Neuron (in vitro differentiated cells): ENCODE measurements at regions not wholly inside any gene's neighbourhood (a gene's known extent, or its start where the extent isn't known, plus 50 kb on each side); places are given as distances from the start of the nearest gene placed in this dataset.

Experiments used
- H2AFZ ChIP-seq: one replicate; pipeline ENCODE4 v1.6.1; 2013; ENCODE audit warnings: low read depth, mild to moderate bottlenecking, inconsistent platforms, low read length, moderate library complexity
- H3K27me3 ChIP-seq: one replicate; pipeline ENCODE4 v1.6.1; 2013; ENCODE audit warnings: low read length; ENCODE audit not compliant: insufficient read depth
- H3K36me3 ChIP-seq: one replicate; pipeline ENCODE4 v1.6.1; 2013; ENCODE audit warnings: low read length; ENCODE audit not compliant: insufficient read depth
- H3K4me1 ChIP-seq: one replicate; pipeline ENCODE4 v1.6.1; 2013; ENCODE audit warnings: low read length; ENCODE audit not compliant: insufficient read depth
- H3K4me3 ChIP-seq: 2 replicates; pipeline ENCODE4 v1.5.1; 2013; ENCODE audit warnings: mild to moderate bottlenecking, low read length, moderate library complexity
- H3K9me3 ChIP-seq: one replicate; pipeline ENCODE4 v1.6.1; 2013; ENCODE audit warnings: low read length

- no peak overlapping the region for H2AFZ ChIP-seq
- H3K9me3 ChIP-seq: no peaks in the 10 kb centered on the region
- H3K4me3 ChIP-seq: no peak overlapping the region
- H3K36me3 ChIP-seq: no peaks in the 10 kb centered on the region
- peaks cover 11% of the 10 kb centered on the region for H3K4me1 ChIP-seq
- no peaks in the 10 kb centered on the region for H3K27me3 ChIP-seq
Measured at GRCh38 chr12:43118881-43119280, 433.1 kb downstream of the ADAMTS20 start.

- Histone ChIP-seq H3K4me1 (peaks cover 11% of the 10 kb centered on the region), H3K36me3 (no peaks in the 10 kb centered on the region), H3K4me3 (no peak overlapping the region), H3K9me3 (no peaks in the 10 kb centered on the region), H2AFZ (no peak overlapping the region), H3K27me3 (no peaks in the 10 kb centered on the region)
Measured at GRCh38 chr12:43118234-43118633, 433.8 kb downstream of the ADAMTS20 start.

DNA sequence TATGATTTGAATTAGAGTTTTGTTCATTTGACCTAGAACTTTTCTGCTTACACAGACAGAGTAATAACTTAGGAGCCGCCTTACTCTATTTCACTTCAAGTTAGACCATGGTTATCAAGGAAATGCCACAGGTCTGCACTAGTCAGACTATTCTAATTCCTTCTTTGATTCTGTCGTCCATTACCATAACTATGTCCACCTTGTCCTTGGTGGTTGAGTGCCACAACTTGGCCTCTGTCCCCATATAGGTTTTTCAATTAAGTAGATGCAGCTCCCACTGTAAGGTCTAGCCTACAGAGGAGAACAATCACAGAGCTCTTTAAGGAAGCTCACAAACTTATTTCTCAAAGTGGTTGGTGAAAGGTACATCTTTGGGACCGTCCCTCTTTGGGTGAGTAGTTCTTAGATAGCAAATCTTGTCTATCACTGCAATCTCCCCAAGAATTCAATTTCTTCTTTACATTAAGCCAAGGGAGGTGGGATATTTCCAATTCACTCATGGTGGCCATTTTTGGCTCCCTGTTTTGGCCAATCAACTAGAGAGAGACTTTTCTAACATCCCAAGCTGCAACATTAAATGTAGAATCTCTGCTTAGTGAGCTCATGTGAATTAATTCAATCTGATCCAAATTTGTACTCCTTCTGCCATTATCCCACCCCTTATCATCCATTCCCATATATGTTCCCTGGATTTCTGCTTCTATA is 434.6 kb downstream of the ADAMTS20 start:
- H2AFZ ChIP-seq: no peak overlapping the region
- no peaks in the 10 kb centered on the region for H3K36me3 ChIP-seq
- no peaks in the 10 kb centered on the region for H3K9me3 ChIP-seq
- H3K4me3 ChIP-seq: no peak overlapping the region
- no peaks in the 10 kb centered on the region for H3K27me3 ChIP-seq
- peaks cover 11% of the 10 kb centered on the region for H3K4me1 ChIP-seq

- Histone ChIP-seq H3K27me3 (no peaks in the 10 kb centered on the region), H3K4me3 (no peak overlapping the region), H2AFZ (no peak overlapping the region), H3K36me3 (no peaks in the 10 kb centered on the region), H3K4me1 (peaks cover 11% of the 10 kb centered on the region), H3K9me3 (no peaks in the 10 kb centered on the region)
Measured at GRCh38 chr12:43115441-43116160, 436.4 kb downstream of the ADAMTS20 start.

DNA sequence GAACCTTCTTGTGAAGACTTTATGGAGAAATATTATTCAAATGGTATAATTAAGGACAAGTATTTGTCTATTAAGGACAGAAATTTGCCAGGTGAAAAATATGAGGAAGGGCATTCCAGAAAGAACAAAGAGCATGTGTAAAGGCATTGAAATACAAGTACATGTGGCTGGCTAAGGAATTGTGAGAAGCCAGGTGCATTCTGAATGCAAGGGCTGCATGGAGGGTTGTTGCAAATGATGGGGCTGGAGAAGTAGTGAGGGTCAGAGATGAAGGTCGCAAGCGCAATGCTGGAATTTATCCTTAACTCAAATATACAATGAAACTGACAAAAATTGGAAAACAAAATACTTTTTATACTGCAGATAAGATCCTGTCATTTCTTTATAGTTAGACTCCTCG is 437.7 kb downstream of the ADAMTS20 start:
- Histone ChIP-seq H3K9me3 (no peaks in the 10 kb centered on the region), H3K36me3 (no peaks in the 10 kb centered on the region), H3K4me1 (no peaks in the 10 kb centered on the region), H3K4me3 (no peak overlapping the region), H3K27me3 (no peaks in the 10 kb centered on the region), H2AFZ (no peak overlapping the region)

- no peaks in the 10 kb centered on the region for H3K36me3 ChIP-seq
- H3K4me1 ChIP-seq: peaks cover 3% of the 10 kb centered on the region
- H3K4me3 ChIP-seq: no peak overlapping the region
- H3K9me3 ChIP-seq: no peaks in the 10 kb centered on the region
- H2AFZ ChIP-seq: no peak overlapping the region
- H3K27me3 ChIP-seq: no peaks in the 10 kb centered on the region
Measured at GRCh38 chr12:43113616-43114015, 438.4 kb downstream of the ADAMTS20 start.

- Histone ChIP-seq H3K4me3 (no peak overlapping the region), H3K9me3 (no peaks in the 10 kb centered on the region), H3K4me1 (peaks cover 5% of the 10 kb centered on the region), H3K36me3 (no peaks in the 10 kb centered on the region), H2AFZ (no peak overlapping the region), H3K27me3 (no peaks in the 10 kb centered on the region)
Measured at GRCh38 chr12:43113135-43113534, 438.9 kb downstream of the ADAMTS20 start.

DNA sequence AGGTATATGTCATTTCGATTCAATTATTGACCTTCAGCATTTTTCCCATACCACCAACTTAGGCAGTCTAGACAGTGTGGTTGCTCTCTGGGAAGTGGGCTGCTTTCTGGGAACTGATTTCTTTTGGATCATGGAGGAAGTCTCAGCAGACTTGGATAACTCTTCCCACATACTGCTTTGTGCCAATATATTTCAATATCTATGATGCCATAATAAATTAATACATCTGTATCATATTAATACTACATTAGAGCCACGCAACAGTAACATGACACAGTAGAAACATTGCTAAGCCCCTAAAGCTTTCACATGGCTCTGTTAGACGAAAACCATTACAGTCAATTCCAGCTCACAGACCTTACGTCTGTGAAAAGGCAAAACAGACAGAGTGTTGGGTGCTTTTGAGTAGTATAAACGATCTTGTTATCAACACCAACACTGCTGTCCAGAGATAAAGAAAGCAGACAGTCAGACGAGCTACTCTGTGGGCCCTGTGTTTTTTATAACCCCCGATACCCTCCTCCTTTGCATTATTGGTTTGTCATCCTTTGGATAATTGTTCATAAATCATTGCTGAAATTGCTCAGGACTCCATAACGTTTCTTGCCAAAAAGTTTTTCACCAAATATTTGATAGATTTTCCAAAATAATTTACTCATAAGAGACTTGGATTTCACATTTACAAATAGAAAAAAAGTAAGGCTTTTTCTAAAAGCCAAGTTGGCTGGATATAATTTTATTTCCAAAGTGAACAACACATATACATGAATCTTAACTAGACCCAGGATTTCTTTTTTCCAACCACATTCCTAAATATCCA is 439.7 kb downstream of the ADAMTS20 start:
- no peaks in the 10 kb centered on the region for H3K9me3 ChIP-seq
- H2AFZ ChIP-seq: no peak overlapping the region
- no peaks in the 10 kb centered on the region for H3K36me3 ChIP-seq
- no peaks in the 10 kb centered on the region for H3K27me3 ChIP-seq
- no peak overlapping the region for H3K4me3 ChIP-seq
- H3K4me1 ChIP-seq: peaks cover 5% of the 10 kb centered on the region

- Histone ChIP-seq H3K4me3 (no peak overlapping the region), H3K36me3 (no peaks in the 10 kb centered on the region), H3K27me3 (no peaks in the 10 kb centered on the region), H3K4me1 (peaks cover 5% of the 10 kb centered on the region), H3K9me3 (no peaks in the 10 kb centered on the region), H2AFZ (no peak overlapping the region)
Measured at GRCh38 chr12:43111608-43112007, 440.4 kb downstream of the ADAMTS20 start.

GRCh38 chr12:43109631-43110345 is 442.2 kb downstream of the ADAMTS20 start:
- Histone ChIP-seq H3K9me3 (no peaks in the 10 kb centered on the region), H3K4me1 (peaks cover 5% of the 10 kb centered on the region), H3K36me3 (no peaks in the 10 kb centered on the region), H2AFZ (no peak overlapping the region), H3K4me3 (no peak overlapping the region), H3K27me3 (no peaks in the 10 kb centered on the region)

- Histone ChIP-seq H2AFZ (no peak overlapping the region), H3K36me3 (no peaks in the 10 kb centered on the region), H3K27me3 (no peaks in the 10 kb centered on the region), H3K9me3 (no peaks in the 10 kb centered on the region), H3K4me3 (no peak overlapping the region), H3K4me1 (peaks cover 5% of the 10 kb centered on the region)
Measured at GRCh38 chr12:43108656-43109055, 443.3 kb downstream of the ADAMTS20 start.

DNA sequence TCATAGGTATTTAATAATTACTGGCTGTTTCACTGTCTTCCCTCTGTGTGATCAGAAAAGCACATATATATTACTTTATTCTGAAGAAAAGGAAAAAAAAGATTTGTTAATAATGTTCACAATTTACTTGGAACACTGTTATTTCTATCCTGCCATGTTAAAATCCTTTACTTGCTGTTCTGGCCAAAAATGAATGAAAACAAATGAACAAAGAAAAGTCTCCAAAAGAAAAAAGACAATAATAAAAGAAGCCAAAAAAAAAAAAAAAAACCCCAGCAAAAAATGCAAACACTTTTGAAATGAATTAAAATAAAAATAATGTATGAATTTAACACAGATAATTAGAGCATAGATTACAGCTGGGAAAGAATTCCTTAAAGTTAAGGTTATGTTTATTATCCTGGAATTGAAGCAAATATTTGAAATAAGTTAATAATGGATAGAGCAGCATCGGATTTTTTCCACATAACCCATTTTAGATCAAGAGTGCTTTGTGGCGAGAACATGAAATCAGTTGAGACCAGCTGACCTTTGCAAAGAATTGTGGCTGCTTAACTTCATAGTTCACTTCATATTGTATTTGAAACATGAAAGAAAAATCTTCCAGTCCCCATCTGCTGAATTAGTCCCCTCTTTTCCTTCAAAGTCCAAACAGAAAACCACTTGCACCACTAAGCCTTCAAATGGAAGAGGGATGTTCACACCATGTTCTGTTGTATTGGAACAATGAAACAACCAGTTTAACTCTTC is 444.8 kb downstream of the ADAMTS20 start:
- H3K4me1 ChIP-seq: peaks cover 5% of the 10 kb centered on the region

More for the DNA sequence above, 444.8 kb downstream of the ADAMTS20 start:
- no peaks in the 10 kb centered on the region for H3K9me3 ChIP-seq
- H3K27me3 ChIP-seq: no peaks in the 10 kb centered on the region
- H2AFZ ChIP-seq: no peak overlapping the region
- no peaks in the 10 kb centered on the region for H3K36me3 ChIP-seq
- no peak overlapping the region for H3K4me3 ChIP-seq
